ENCODE measurements at regions not wholly inside any gene's neighbourhood (a gene's known extent, or its start where the extent isn't known, plus 50 kb on each side); places are given as distances from the start of the nearest gene placed in this dataset.

DNA sequence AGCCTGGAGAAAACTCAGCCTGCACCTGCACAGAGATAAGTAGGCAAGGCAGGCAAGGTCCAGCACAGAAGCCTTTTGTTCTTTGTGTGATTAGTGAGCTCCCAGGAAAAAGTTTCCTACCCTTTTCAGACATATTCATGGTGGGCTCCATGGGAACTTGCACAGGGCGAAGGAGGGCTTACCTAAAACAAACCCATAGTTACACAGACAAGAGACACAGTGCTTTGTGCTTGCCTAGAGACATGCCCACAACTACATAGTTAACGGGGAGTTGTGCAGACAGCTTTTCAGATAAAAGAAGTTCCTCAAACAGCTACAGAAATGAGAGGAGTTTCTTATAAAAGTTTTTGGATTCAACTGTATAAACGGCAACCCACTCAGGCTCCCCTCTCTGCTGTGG is 180.5 kb downstream of the GLUD2 start (continued):
- TF ChIP-seq, protein P1, sequence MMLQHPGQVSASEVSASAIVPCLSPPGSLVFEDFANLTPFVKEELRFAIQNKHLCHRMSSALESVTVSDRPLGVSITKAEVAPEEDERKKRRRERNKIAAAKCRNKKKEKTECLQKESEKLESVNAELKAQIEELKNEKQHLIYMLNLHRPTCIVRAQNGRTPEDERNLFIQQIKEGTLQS (IDR thresholded peaks at IDR 0.05) = no peak
- TF ChIP-seq JUND (IDR thresholded peaks at IDR 0.05) = no peak
- TF ChIP-seq FOXA2 (IDR thresholded peaks at IDR 0.05) = no peak
- TF ChIP-seq HNF4A (conservative IDR thresholded peaks at IDR 0.05) = no peak

DNA sequence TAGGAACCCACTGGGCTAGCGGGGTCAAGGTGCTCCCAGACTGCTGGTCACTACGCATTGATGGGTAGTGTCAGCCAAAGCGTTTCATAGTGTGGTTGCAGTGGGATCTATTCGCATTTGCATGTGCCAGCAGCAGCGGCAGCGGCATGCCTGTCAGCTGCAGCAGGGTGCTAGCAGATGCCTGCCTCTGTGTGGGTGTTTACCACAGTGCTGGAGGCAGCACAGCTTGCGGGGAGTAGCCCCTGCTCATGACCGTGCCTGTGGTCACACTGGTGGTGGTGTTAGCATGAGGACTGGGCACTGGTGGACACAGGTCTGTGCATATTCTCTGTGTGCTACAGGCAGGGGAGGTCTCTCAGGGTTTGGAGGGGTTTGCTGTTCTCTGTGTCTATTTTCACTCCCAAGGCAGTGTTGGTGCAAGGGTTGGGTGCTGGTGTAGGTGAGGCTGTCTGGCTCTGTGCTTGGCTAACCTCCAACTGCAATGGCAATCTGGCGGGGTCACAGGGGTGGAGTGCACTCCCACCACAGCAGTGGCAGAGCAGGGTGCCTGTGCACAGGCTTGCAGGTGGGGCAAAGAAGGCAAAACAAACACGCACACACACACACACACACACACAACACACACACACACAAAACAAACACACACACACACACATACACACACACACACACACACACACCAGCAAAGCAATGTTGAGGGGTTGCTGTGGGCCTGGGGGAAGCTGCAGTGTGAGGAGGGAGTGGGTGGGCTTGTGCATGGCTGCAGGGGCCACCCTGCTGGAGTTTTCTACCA is 184.4 kb downstream of the GLUD2 start:
- 87% methylated on average over 10 of the region's 10 CpGs for WGBS
- H3K9ac ChIP-seq (ENCODE audit: low read depth in 1 of 2, low read length in 2 of 2) = no peak overlapping the region
- H3K27me3 ChIP-seq (ENCODE audit: control insufficient read depth in 4 of 4, insufficient read depth in 4 of 4, low read length in 3 of 4) = no peaks in the 10 kb centered on the region
- no peak for DNase-seq (ENCODE audit: low spot score)
- no peak overlapping the region for H3K27ac ChIP-seq (ENCODE audit: low read depth in 1 of 2, low read length in 2 of 2)
- H3K36me3 ChIP-seq (ENCODE audit: control insufficient read depth in 4 of 4, insufficient read depth in 3 of 4, low read depth in 1 of 4, low read length in 3 of 4) = no peaks in the 10 kb centered on the region
- H3K4me3 ChIP-seq (ENCODE audit: low read depth in 1 of 3, low read length in 3 of 3) = no peak overlapping the region
- no peaks in the 10 kb centered on the region for H3K4me1 ChIP-seq (ENCODE audit: control insufficient read depth in 4 of 4, insufficient read depth in 4 of 4, low read length in 3 of 4)
- peaks cover 0 to 1% (median 0%) of the 10 kb centered on the region in 4 donors for H3K9me3 ChIP-seq (ENCODE audit: control insufficient read depth in 4 of 4, low read length in 3 of 4)
- TF ChIP-seq EGR1 (IDR thresholded peaks at IDR 0.05; ENCODE audit: low read depth in 2 of 2) = no peak
- TF ChIP-seq GABPA (IDR thresholded peaks at IDR 0.05 in 1 of 2, conservative IDR thresholded peaks at IDR 0.05 in 1 of 2) = no peak
- no peak for TF ChIP-seq RXRA (IDR thresholded peaks at IDR 0.05)
- TF ChIP-seq, protein P2, sequence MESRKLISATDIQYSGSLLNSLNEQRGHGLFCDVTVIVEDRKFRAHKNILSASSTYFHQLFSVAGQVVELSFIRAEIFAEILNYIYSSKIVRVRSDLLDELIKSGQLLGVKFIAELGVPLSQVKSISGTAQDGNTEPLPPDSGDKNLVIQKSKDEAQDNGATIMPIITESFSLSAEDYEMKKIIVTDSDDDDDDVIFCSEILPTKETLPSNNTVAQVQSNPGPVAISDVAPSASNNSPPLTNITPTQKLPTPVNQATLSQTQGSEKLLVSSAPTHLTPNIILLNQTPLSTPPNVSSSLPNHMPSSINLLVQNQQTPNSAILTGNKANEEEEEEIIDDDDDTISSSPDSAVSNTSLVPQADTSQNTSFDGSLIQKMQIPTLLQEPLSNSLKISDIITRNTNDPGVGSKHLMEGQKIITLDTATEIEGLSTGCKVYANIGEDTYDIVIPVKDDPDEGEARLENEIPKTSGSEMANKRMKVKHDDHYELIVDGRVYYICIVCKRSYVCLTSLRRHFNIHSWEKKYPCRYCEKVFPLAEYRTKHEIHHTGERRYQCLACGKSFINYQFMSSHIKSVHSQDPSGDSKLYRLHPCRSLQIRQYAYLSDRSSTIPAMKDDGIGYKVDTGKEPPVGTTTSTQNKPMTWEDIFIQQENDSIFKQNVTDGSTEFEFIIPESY (IDR thresholded peaks at IDR 0.05) = no peak
- TF ChIP-seq YY1 (IDR thresholded peaks at IDR 0.05) = no peak
- TF ChIP-seq HNF4A (conservative IDR thresholded peaks at IDR 0.05) = no peak
- TF ChIP-seq, protein P1 (IDR thresholded peaks at IDR 0.05) = no peak
- TF ChIP-seq NR2F2 (IDR thresholded peaks at IDR 0.05) = no peak
- no peak for TF ChIP-seq SP1 (IDR thresholded peaks at IDR 0.05)
- no peak for TF ChIP-seq RAD21 (IDR thresholded peaks at IDR 0.05)
- TF ChIP-seq, protein P3, sequence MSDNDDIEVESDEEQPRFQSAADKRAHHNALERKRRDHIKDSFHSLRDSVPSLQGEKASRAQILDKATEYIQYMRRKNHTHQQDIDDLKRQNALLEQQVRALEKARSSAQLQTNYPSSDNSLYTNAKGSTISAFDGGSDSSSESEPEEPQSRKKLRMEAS (IDR thresholded peaks at IDR 0.05) = no peak
- TF ChIP-seq, protein P4, sequence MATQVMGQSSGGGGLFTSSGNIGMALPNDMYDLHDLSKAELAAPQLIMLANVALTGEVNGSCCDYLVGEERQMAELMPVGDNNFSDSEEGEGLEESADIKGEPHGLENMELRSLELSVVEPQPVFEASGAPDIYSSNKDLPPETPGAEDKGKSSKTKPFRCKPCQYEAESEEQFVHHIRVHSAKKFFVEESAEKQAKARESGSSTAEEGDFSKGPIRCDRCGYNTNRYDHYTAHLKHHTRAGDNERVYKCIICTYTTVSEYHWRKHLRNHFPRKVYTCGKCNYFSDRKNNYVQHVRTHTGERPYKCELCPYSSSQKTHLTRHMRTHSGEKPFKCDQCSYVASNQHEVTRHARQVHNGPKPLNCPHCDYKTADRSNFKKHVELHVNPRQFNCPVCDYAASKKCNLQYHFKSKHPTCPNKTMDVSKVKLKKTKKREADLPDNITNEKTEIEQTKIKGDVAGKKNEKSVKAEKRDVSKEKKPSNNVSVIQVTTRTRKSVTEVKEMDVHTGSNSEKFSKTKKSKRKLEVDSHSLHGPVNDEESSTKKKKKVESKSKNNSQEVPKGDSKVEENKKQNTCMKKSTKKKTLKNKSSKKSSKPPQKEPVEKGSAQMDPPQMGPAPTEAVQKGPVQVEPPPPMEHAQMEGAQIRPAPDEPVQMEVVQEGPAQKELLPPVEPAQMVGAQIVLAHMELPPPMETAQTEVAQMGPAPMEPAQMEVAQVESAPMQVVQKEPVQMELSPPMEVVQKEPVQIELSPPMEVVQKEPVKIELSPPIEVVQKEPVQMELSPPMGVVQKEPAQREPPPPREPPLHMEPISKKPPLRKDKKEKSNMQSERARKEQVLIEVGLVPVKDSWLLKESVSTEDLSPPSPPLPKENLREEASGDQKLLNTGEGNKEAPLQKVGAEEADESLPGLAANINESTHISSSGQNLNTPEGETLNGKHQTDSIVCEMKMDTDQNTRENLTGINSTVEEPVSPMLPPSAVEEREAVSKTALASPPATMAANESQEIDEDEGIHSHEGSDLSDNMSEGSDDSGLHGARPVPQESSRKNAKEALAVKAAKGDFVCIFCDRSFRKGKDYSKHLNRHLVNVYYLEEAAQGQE (IDR thresholded peaks at IDR 0.05) = no peak
- no peak for TF ChIP-seq FOXA1 (IDR thresholded peaks at IDR 0.05)
- TF ChIP-seq, protein P5, sequence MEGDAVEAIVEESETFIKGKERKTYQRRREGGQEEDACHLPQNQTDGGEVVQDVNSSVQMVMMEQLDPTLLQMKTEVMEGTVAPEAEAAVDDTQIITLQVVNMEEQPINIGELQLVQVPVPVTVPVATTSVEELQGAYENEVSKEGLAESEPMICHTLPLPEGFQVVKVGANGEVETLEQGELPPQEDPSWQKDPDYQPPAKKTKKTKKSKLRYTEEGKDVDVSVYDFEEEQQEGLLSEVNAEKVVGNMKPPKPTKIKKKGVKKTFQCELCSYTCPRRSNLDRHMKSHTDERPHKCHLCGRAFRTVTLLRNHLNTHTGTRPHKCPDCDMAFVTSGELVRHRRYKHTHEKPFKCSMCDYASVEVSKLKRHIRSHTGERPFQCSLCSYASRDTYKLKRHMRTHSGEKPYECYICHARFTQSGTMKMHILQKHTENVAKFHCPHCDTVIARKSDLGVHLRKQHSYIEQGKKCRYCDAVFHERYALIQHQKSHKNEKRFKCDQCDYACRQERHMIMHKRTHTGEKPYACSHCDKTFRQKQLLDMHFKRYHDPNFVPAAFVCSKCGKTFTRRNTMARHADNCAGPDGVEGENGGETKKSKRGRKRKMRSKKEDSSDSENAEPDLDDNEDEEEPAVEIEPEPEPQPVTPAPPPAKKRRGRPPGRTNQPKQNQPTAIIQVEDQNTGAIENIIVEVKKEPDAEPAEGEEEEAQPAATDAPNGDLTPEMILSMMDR (IDR thresholded peaks at IDR 0.05; ENCODE audit: low read depth, low read length, missing input control) = no peak
